RWPE2 (cell line): ENCODE measurements at regions not wholly inside any gene's neighbourhood (a gene's known extent, or its start where the extent isn't known, plus 50 kb on each side); places are given as distances from the start of the nearest gene placed in this dataset.

Experiments
- ATAC-seq: fragments of 200-7000 bp; cut with Tn5 transposase; 3 replicates; pipeline ENCODE4 v1.9.1; 2021; ENCODE audit warnings: low read depth
- DNase-seq: peaks from one replicate; pipeline ENCODE4 v3.0.0-alpha.2; 2020; ENCODE audit warnings: low spot score
- H3K27ac ChIP-seq: fragments of 450-650 bp; 2 replicates; pipeline ENCODE4 v1.5.1; 2017; ENCODE audit warnings: mild to moderate bottlenecking; ENCODE audit not compliant: poor library complexity, severe bottlenecking
- H3K27me3 ChIP-seq: fragments of 250-450 bp; sonication (Bioruptor Pico); 2 replicates; pipeline ENCODE4 v1.5.1; 2021; ENCODE audit warnings: mild to moderate bottlenecking, moderate library complexity; ENCODE audit not compliant: insufficient read depth, poor library complexity, severe bottlenecking
- H3K36me3 ChIP-seq: fragments of 250-450 bp; sonication (Bioruptor Pico); 2 replicates; pipeline ENCODE4 v1.5.1; 2020; ENCODE audit warnings: low read depth, mild to moderate bottlenecking, moderate library complexity
- H3K4me1 ChIP-seq: fragments of 250-450 bp; sonication (Bioruptor Pico); 2 replicates; pipeline ENCODE4 v1.5.1; 2021; ENCODE audit warnings: mild to moderate bottlenecking, moderate library complexity; ENCODE audit not compliant: insufficient read depth, poor library complexity, severe bottlenecking
- H3K4me3 ChIP-seq: fragments of 250-450 bp; sonication (Bioruptor Pico); 2 replicates; pipeline ENCODE4 v1.5.1; 2021; ENCODE audit warnings: mild to moderate bottlenecking, moderate library complexity; ENCODE audit not compliant: severe bottlenecking
- H3K9me3 ChIP-seq: fragments of 250-450 bp; sonication (Bioruptor Pico); 2 replicates; pipeline ENCODE4 v1.5.1; 2021; ENCODE audit warnings: mild to moderate bottlenecking, moderate library complexity; ENCODE audit not compliant: severe bottlenecking
- CTCF ChIP-seq: fragments of 450-650 bp; IDR thresholded peaks from one replicate; pipeline ENCODE4 v1.5.1; 2017; ENCODE audit warnings: mild to moderate bottlenecking, moderate library complexity; ENCODE audit not compliant: poor library complexity, severe bottlenecking

GRCh38 chr2:236507393-236508085, 62.1 kb upstream of the ACKR3 start:
- Histone ChIP-seq H3K4me3 (peak overlapping the region; percentile 36), H3K4me1 (no peaks in the 10 kb centered on the region), H3K9me3 (no peaks in the 10 kb centered on the region), H3K27ac (no peak overlapping the region), H3K27me3 (no peaks in the 10 kb centered on the region), H3K36me3 (no peaks in the 10 kb centered on the region)
- DNase-seq = peak; percentile 78
- peak; percentile 78 for ATAC-seq
- TF ChIP-seq CTCF = no peak

- H3K9me3 ChIP-seq = no peaks in the 10 kb centered on the region
- no peak overlapping the region for H3K4me3 ChIP-seq
- no peak overlapping the region for H3K27ac ChIP-seq
- no peak for TF ChIP-seq CTCF
- H3K36me3 ChIP-seq = no peaks in the 10 kb centered on the region
- H3K4me1 ChIP-seq = no peaks in the 10 kb centered on the region
- no peaks in the 10 kb centered on the region for H3K27me3 ChIP-seq
- ATAC-seq (no peak), DNase-seq (no peak)
These were observed 61.2 kb upstream of the ACKR3 start for GRCh38 chr2:236508466-236508865.

GRCh38 chr2:236510034-236510433, 59.6 kb upstream of the ACKR3 start:
- no peak overlapping the region for H3K4me3 ChIP-seq
- no peak for TF ChIP-seq CTCF
- no peaks in the 10 kb centered on the region for H3K9me3 ChIP-seq
- H3K27ac ChIP-seq = no peak overlapping the region
- no peaks in the 10 kb centered on the region for H3K4me1 ChIP-seq
- ATAC-seq (no peak), DNase-seq (no peak)
- no peaks in the 10 kb centered on the region for H3K36me3 ChIP-seq
- no peaks in the 10 kb centered on the region for H3K27me3 ChIP-seq

- H3K4me3 ChIP-seq = no peak overlapping the region
- no peaks in the 10 kb centered on the region for H3K36me3 ChIP-seq
- H3K4me1 ChIP-seq = no peaks in the 10 kb centered on the region
- DNase-seq (no peak), ATAC-seq (no peak)
- no peak overlapping the region for H3K27ac ChIP-seq
- no peaks in the 10 kb centered on the region for H3K27me3 ChIP-seq
- TF ChIP-seq CTCF = no peak
- no peaks in the 10 kb centered on the region for H3K9me3 ChIP-seq
These were observed 58.4 kb upstream of the ACKR3 start for GRCh38 chr2:236511266-236511665.

- no peak overlapping the region for H3K27ac ChIP-seq
- DNase-seq (no peak), ATAC-seq (no peak)
- H3K4me3 ChIP-seq = no peak overlapping the region
- no peaks in the 10 kb centered on the region for H3K27me3 ChIP-seq
- H3K4me1 ChIP-seq = no peaks in the 10 kb centered on the region
- TF ChIP-seq CTCF = no peak
- H3K36me3 ChIP-seq = no peaks in the 10 kb centered on the region
- H3K9me3 ChIP-seq = no peaks in the 10 kb centered on the region
These were observed 57.4 kb upstream of the ACKR3 start for GRCh38 chr2:236512267-236512666.
